ENCODE measurements at regions not wholly inside any gene's neighbourhood (a gene's known extent, or its start where the extent isn't known, plus 50 kb on each side); places are given as distances from the start of the nearest gene placed in this dataset.

GRCh38 chr3:160150525-160150924 lies 74.7 kb upstream of the C3orf80 start:
- in situ Hi-C loops (cut with MboI) (loop anchor here (10.0 kb wide), 1 partner anchor 334 kb away; no protein-coding TSS in a partner anchor), intact Hi-C loops (cut with micrococcal nuclease) (no loop called here)
- no peak for FAIRE-seq
- Histone ChIP-seq H4K20me1 (replicated peaks; ENCODE audit: control insufficient read depth, insufficient read depth, low read length) (no peaks in the 10 kb centered on the region; the same call in 1 of the 2 replicates), H3K36me3 (ENCODE audit: control insufficient read depth, insufficient read depth, low read length) (no peaks in the 10 kb centered on the region), H3K9me3 (replicated peaks; ENCODE audit: control insufficient read depth, insufficient read depth, low read depth, low read length) (no peaks in the 10 kb centered on the region), H3K4me3 (no peak overlapping the region), H3K9me1 (ENCODE audit: control insufficient read depth, insufficient read depth, low read length) (peaks cover 4% of the 10 kb centered on the region), H3K27me3 (ENCODE audit: control insufficient read depth in 2 of 2, insufficient read depth in 2 of 2, low read length in 2 of 2) (no peaks in the 10 kb centered on the region), H3K4me2 (ENCODE audit: insufficient read depth, low read length) (no peak overlapping the region), H2AFZ (ENCODE audit: low read depth, low read length) (no peak overlapping the region), H3K27ac (ENCODE audit: extremely low read depth, low read depth, low read length) (no peak overlapping the region), H3K4me1 (replicated peaks in 1 of 2; ENCODE audit: control insufficient read depth in 2 of 2, insufficient read depth in 2 of 2, low read length in 2 of 2) (no peaks in the 10 kb centered on the region), H3K79me2 (ENCODE audit: control insufficient read depth, insufficient read depth, low read length) (no peaks in the 10 kb centered on the region), H3K9ac (ENCODE audit: insufficient read depth in 1 of 2, low read depth in 2 of 2, low read length in 2 of 2) (no peak overlapping the region)
- CTCF ChIA-PET (ENCODE audit: low intra/inter-chr PET ratio) = no interaction called here
- POLR2A ChIA-PET = interaction anchor here (0.6 kb wide), 1 partner anchor 337 kb away, joined by 3 read pairs; no protein-coding TSS in a partner anchor
- WGBS (ENCODE audit: insufficient coverage, low coverage, missing lambda C conversion rate) = 0% methylated on average over 2 of the region's 2 CpGs
- BruUV-seq (replicated peaks) = no TSS peak
- no peak for ATAC-seq
- DNase-seq (ENCODE audit: extremely low read depth in 1 of 4, low spot score in 3 of 4) = no peak
- TF ChIP-seq GMEB1 (CRISPR knock-in tag; IDR thresholded peaks at IDR 0.05) (no peak), NBN (IDR thresholded peaks at IDR 0.05; ENCODE audit: low read depth) (no peak)

GRCh38 chr3:160152638-160153037 lies 72.6 kb upstream of the C3orf80 start:
- 0% methylated on average over 6 of the region's 6 CpGs for WGBS (ENCODE audit: insufficient coverage, low coverage, missing lambda C conversion rate)
- no peak overlapping the region for H3K4me3 ChIP-seq
- H3K9me3 ChIP-seq (replicated peaks; ENCODE audit: control insufficient read depth, insufficient read depth, low read depth, low read length) = no peaks in the 10 kb centered on the region
- H3K79me2 ChIP-seq (ENCODE audit: control insufficient read depth, insufficient read depth, low read length) = no peaks in the 10 kb centered on the region
- H3K27me3 ChIP-seq (ENCODE audit: control insufficient read depth in 2 of 2, insufficient read depth in 2 of 2, low read length in 2 of 2) = peaks cover 0 to 6% of the 10 kb centered on the region in 2 experiments; a peak in 1 of 5 replicates
- H4K20me1 ChIP-seq (replicated peaks; ENCODE audit: control insufficient read depth, insufficient read depth, low read length) = no peaks in the 10 kb centered on the region; the same call in 1 of the 2 replicates
- no peak overlapping the region for H3K9ac ChIP-seq (ENCODE audit: insufficient read depth in 1 of 2, low read depth in 2 of 2, low read length in 2 of 2)
- no TSS peak for BruUV-seq (replicated peaks)
- ChIA-PET POLR2A (no interaction called here), CTCF (ENCODE audit: low intra/inter-chr PET ratio) (no interaction called here)
- no peak for FAIRE-seq
- no peak for ATAC-seq
- H3K9me1 ChIP-seq (ENCODE audit: control insufficient read depth, insufficient read depth, low read length) = peaks cover 7% of the 10 kb centered on the region
- H3K27ac ChIP-seq (ENCODE audit: extremely low read depth, low read depth, low read length) = no peak overlapping the region
- H3K4me2 ChIP-seq (ENCODE audit: insufficient read depth, low read length) = no peak overlapping the region
- intact Hi-C loops (cut with micrococcal nuclease) (no loop called here), in situ Hi-C loops (cut with MboI) (loop anchor here (10.0 kb wide), 1 partner anchor 332 kb away; no protein-coding TSS in a partner anchor)
- H3K36me3 ChIP-seq (ENCODE audit: control insufficient read depth, insufficient read depth, low read length) = no peaks in the 10 kb centered on the region
- no peaks in the 10 kb centered on the region for H3K4me1 ChIP-seq (replicated peaks in 1 of 2; ENCODE audit: control insufficient read depth in 2 of 2, insufficient read depth in 2 of 2, low read length in 2 of 2)
- no peak for DNase-seq (ENCODE audit: extremely low read depth in 1 of 4, low spot score in 3 of 4)
- H2AFZ ChIP-seq (ENCODE audit: low read depth, low read length) = no peak overlapping the region
- TF ChIP-seq ETS1 (conservative IDR thresholded peaks at IDR 0.05; ENCODE audit: control insufficient read depth, low read depth, low read length) (no peak), RERE (CRISPR knock-in tag; IDR thresholded peaks at IDR 0.05; ENCODE audit: borderline replicate concordance) (no peak), ZNF282 (CRISPR knock-in tag; IDR thresholded peaks at IDR 0.05) (no peak), NBN (IDR thresholded peaks at IDR 0.05; ENCODE audit: low read depth) (no peak), PHTF2 (CRISPR knock-in tag; IDR thresholded peaks at IDR 0.05) (no peak), MCM3 (IDR thresholded peaks at IDR 0.05) (no peak), HMG20A (CRISPR knock-in tag; conservative IDR thresholded peaks at IDR 0.05) (no peak)

Data from K562 (cell line).